ENCODE measurements at regions not wholly inside any gene's neighbourhood (a gene's known extent, or its start where the extent isn't known, plus 50 kb on each side); places are given as distances from the start of the nearest gene placed in this dataset.

DNA sequence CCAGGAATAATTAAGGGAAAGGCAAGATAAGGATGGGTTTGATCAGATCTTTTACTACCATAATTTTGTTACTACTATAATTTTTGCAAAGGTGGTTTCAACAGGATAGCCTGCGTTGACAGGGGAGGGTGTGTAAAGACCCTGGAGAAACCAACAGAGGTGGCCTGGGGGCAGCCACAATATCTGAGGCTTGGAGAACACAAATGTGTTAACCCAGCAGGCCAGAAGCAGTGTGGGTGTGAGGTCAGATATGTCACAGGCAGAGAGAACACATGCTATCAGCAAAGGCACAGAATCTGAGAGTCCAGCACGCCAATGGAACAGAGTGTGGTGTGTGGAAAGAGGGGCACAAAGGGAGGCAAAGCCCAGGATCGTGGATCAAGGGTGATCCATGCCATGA is 399.4 kb upstream of the TRIB2 start:
- TF ChIP-seq MAX (IDR thresholded peaks at IDR 0.05; ENCODE audit: low read depth, low read length) (no peak), CTCF (IDR thresholded peaks at IDR 0.05; ENCODE audit: low read depth, low read length) (no peak), POLR2A (IDR thresholded peaks at IDR 0.05; ENCODE audit: extremely low read depth, insufficient read length) (no peak), MYC (IDR thresholded peaks at IDR 0.05; ENCODE audit: low read depth, low read length) (no peak)
- no peak overlapping the region for H3K4me3 ChIP-seq (ENCODE audit: low read depth, low read length)
- no peak for DNase-seq (ENCODE audit: low read depth)

- DNase-seq (ENCODE audit: low read depth), result no peak
Observed at GRCh38 chr2:12317814-12318426, 398.8 kb upstream of the TRIB2 start.

GRCh38 chr2:12318427-12319057 is 398.2 kb upstream of the TRIB2 start:
- DNase-seq (ENCODE audit: low read depth), result no peak
- TF ChIP-seq MAX (IDR thresholded peaks at IDR 0.05; ENCODE audit: low read depth, low read length) (no peak), POLR2A (IDR thresholded peaks at IDR 0.05; ENCODE audit: extremely low read depth, insufficient read length) (no peak), CTCF (IDR thresholded peaks at IDR 0.05; ENCODE audit: low read depth, low read length) (no peak), MYC (IDR thresholded peaks at IDR 0.05; ENCODE audit: low read depth, low read length) (no peak)
- no peak overlapping the region for H3K4me3 ChIP-seq (ENCODE audit: low read depth, low read length)

More at GRCh38 chr2:12317814-12318426, 398.8 kb upstream of the TRIB2 start:
- H3K4me3 ChIP-seq (ENCODE audit: low read depth, low read length), result no peak overlapping the region
- TF ChIP-seq CTCF (IDR thresholded peaks at IDR 0.05; ENCODE audit: low read depth, low read length) (no peak), POLR2A (IDR thresholded peaks at IDR 0.05; ENCODE audit: extremely low read depth, insufficient read length) (no peak), MYC (IDR thresholded peaks at IDR 0.05; ENCODE audit: low read depth, low read length) (no peak), MAX (IDR thresholded peaks at IDR 0.05; ENCODE audit: low read depth, low read length) (no peak)

GRCh38 chr2:12320027-12320734 is 396.6 kb upstream of the TRIB2 start:
- DNase-seq (ENCODE audit: low read depth), result peak; percentile 21

More at GRCh38 chr2:12320027-12320734, 396.6 kb upstream of the TRIB2 start:
- no peak overlapping the region for H3K4me3 ChIP-seq (ENCODE audit: low read depth, low read length)
- TF ChIP-seq POLR2A (IDR thresholded peaks at IDR 0.05; ENCODE audit: extremely low read depth, insufficient read length) (no peak), MYC (IDR thresholded peaks at IDR 0.05; ENCODE audit: low read depth, low read length) (no peak), MAX (IDR thresholded peaks at IDR 0.05; ENCODE audit: low read depth, low read length) (no peak), CTCF (IDR thresholded peaks at IDR 0.05; ENCODE audit: low read depth, low read length) (no peak)
